ENCODE measurements at regions not wholly inside any gene's neighbourhood (a gene's known extent, or its start where the extent isn't known, plus 50 kb on each side); places are given as distances from the start of the nearest gene placed in this dataset.

DNA sequence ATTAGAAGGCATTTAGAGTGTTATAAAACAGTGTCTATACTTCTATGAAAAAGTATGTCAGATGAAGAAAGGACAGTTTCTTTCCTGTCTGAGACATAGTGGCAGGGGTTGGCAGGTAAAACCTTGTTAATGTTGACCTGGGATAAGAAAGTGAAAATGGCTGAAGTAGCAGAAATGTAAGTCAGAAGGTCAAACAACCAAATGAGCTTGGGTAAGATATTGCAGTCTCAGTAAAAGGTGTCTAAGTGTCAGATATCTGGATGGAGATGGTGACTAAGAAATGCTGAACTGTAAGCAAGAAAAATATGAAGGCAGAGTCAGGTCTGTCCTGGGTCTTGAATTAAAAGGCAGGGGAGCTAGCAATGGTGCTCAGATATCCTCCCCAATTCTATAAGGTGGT is 400.3 kb downstream of the CD109 start:
- no peak for DNase-seq (ENCODE audit: low spot score in 2 of 2)
- H3K9me3 ChIP-seq, result no peaks in the 10 kb centered on the region

DNA sequence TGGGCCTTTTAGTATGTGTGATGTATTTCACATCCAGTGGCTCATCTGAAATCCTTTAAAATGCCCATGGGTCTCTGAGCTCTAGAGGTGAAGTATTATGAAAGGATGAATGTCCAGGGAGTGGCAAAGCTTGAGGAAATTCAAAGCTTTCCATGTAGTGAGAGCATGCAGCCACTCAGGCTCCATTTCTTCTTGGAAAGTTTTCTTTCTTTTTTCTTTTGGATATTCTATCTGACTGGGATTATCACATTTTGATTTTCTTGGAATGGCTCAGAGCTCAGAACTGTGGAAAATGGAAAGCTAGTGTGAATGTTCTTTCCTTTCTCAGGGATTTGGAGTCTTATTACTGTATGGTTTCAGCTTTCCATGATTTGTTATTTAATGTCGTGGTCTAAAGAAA is 397.4 kb downstream of the CD109 start:
- Histone ChIP-seq H3K4me1 (no peaks in the 10 kb centered on the region), H3K4me3 (no peak overlapping the region), H3K27me3 (no peaks in the 10 kb centered on the region), H3K36me3 (no peaks in the 10 kb centered on the region), H3K9me3 (no peaks in the 10 kb centered on the region), H3K27ac (no peak overlapping the region)
- no peak for TF ChIP-seq POLR2AphosphoS5 (IDR thresholded peaks at IDR 0.05)
- TF ChIP-seq, protein P1, sequence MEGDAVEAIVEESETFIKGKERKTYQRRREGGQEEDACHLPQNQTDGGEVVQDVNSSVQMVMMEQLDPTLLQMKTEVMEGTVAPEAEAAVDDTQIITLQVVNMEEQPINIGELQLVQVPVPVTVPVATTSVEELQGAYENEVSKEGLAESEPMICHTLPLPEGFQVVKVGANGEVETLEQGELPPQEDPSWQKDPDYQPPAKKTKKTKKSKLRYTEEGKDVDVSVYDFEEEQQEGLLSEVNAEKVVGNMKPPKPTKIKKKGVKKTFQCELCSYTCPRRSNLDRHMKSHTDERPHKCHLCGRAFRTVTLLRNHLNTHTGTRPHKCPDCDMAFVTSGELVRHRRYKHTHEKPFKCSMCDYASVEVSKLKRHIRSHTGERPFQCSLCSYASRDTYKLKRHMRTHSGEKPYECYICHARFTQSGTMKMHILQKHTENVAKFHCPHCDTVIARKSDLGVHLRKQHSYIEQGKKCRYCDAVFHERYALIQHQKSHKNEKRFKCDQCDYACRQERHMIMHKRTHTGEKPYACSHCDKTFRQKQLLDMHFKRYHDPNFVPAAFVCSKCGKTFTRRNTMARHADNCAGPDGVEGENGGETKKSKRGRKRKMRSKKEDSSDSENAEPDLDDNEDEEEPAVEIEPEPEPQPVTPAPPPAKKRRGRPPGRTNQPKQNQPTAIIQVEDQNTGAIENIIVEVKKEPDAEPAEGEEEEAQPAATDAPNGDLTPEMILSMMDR (IDR thresholded peaks at IDR 0.05), result no peak
- TF ChIP-seq POLR2A (IDR thresholded peaks at IDR 0.05), result no peak
- no peak for DNase-seq (ENCODE audit: low spot score in 2 of 2)
- intact Hi-C loops (cut with DNase I; ENCODE audit: low total_unique reads), result loop anchor here (10.0 kb wide), 1 partner anchor 1111 kb away; the partner anchor contains the start of gene COL12A1

More for the DNA sequence above, 400.3 kb downstream of the CD109 start:
- Histone ChIP-seq H3K4me1 (no peaks in the 10 kb centered on the region), H3K36me3 (no peaks in the 10 kb centered on the region), H3K27me3 (no peaks in the 10 kb centered on the region), H3K27ac (no peak overlapping the region), H3K4me3 (no peak overlapping the region)
- TF ChIP-seq POLR2AphosphoS5 (IDR thresholded peaks at IDR 0.05) (no peak), POLR2A (IDR thresholded peaks at IDR 0.05) (no peak)
- TF ChIP-seq, protein P1 (IDR thresholded peaks at IDR 0.05), result no peak
- intact Hi-C loops (cut with DNase I; ENCODE audit: low total_unique reads), result loop anchor here (10.0 kb wide), 1 partner anchor 1108 kb away; the partner anchor contains the start of gene COL12A1

DNA sequence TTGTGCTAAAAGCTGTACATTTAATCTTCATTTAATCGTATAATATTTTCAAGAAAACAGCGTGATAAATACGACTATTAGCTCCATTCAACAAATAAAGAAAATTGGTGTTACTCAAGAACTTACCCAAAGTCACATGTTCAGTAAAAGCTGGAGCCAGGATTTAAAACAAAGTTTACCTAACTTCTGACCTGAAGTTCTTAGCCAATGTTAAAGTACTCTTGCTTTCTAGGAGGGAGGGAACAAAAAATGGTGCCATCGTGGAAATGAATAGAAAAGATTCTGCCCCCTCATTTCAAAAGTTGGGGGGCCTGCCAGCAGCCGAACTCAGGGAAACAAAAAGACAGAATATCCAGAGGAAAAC is 395.8 kb downstream of the CD109 start:
- no peak for TF ChIP-seq POLR2A (IDR thresholded peaks at IDR 0.05)
- TF ChIP-seq, protein P1 (IDR thresholded peaks at IDR 0.05), result no peak
- TF ChIP-seq POLR2AphosphoS5 (IDR thresholded peaks at IDR 0.05), result no peak
- no peaks in the 10 kb centered on the region for H3K4me1 ChIP-seq
- no peaks in the 10 kb centered on the region for H3K36me3 ChIP-seq
- intact Hi-C loops (cut with DNase I; ENCODE audit: low total_unique reads), result loop anchor here (10.0 kb wide), 1 partner anchor 1113 kb away; the partner anchor contains the start of gene COL12A1
- no peak for DNase-seq (ENCODE audit: low spot score in 2 of 2)
- no peaks in the 10 kb centered on the region for H3K27me3 ChIP-seq
- no peak overlapping the region for H3K27ac ChIP-seq
- no peaks in the 10 kb centered on the region for H3K9me3 ChIP-seq
- H3K4me3 ChIP-seq, result no peak overlapping the region

DNA sequence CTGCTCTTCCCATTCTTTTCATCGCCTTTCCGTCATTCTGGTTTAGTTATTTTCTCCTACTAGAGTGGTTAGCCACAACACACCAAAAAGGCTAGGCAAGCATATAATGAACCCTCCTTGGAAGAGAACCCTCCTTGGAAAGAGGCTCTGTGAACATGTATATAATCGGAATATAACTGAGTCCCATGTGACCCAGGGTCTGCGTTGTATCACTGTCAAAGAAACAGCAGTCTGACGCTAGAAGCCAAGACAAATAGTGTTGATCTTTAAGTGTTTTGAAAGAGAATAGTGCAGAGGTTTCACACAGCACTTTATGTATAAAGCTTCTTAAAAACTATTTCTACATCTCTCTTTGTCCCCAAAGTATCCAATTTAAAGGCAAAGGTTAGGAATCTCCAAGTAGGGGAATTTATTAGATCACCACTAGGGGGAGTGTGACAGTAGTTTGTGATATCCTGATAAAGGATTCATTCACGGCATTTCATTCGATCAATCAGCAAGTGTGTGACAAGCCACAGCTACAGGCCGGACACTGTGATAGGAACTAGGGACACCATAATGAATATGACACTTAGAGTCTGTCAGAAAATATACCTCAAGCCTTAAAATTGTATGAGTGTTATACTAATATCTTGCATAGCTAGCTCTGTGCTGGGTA is 395.3 kb downstream of the CD109 start:
- TF ChIP-seq, protein P1 (IDR thresholded peaks at IDR 0.05), result peak; percentile 55 to 65 (median 62)
- no peak for TF ChIP-seq POLR2A (IDR thresholded peaks at IDR 0.05)
- intact Hi-C loops (cut with DNase I; ENCODE audit: low total_unique reads), result loop anchor here (10.0 kb wide), 1 partner anchor 1114 kb away; the partner anchor contains the start of gene COL12A1
- H3K4me3 ChIP-seq, result no peak overlapping the region
- H3K4me1 ChIP-seq, result no peaks in the 10 kb centered on the region
- no peaks in the 10 kb centered on the region for H3K27me3 ChIP-seq
- no peak for DNase-seq (ENCODE audit: low spot score in 2 of 2)
- no peaks in the 10 kb centered on the region for H3K9me3 ChIP-seq
- no peak overlapping the region for H3K27ac ChIP-seq
- H3K36me3 ChIP-seq, result no peaks in the 10 kb centered on the region

DNA sequence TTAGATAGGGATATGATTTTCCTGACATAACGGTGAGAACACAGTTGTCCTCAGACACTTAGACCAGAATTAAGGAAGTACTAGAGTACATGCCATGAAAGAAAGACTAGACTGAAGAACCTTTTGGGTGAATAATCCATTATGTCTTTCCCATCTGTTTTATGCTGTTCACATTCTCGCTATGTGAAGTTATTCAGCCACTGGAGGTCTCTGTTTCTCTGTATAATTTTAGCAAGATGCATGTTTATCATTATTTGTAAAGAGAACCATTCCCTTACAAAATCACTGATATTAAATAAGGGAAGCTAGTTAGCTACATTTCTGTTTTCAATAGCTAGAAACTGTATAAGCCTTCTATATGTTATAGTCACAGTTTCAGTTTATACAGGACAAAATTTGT is 391.9 kb downstream of the CD109 start:
- H3K9me3 ChIP-seq, result no peaks in the 10 kb centered on the region
- H3K27me3 ChIP-seq, result no peaks in the 10 kb centered on the region
- no peaks in the 10 kb centered on the region for H3K4me1 ChIP-seq
- no peak for DNase-seq (ENCODE audit: low spot score in 2 of 2)
- H3K27ac ChIP-seq, result no peak overlapping the region
- TF ChIP-seq POLR2A (IDR thresholded peaks at IDR 0.05) (no peak), POLR2AphosphoS5 (IDR thresholded peaks at IDR 0.05) (no peak)
- TF ChIP-seq, protein P1 (IDR thresholded peaks at IDR 0.05), result no peak
- intact Hi-C loops (cut with DNase I; ENCODE audit: low total_unique reads), result no loop called here
- no peaks in the 10 kb centered on the region for H3K36me3 ChIP-seq
- no peak overlapping the region for H3K4me3 ChIP-seq

Measured in breast epithelium (tissue), 4 donors.